ENCODE measurements at regions not wholly inside any gene's neighbourhood (a gene's known extent, or its start where the extent isn't known, plus 50 kb on each side); places are given as distances from the start of the nearest gene placed in this dataset.

- TF ChIP-seq ZNF274 (IDR thresholded peaks at IDR 0.05; ENCODE audit: low read depth, low read length) = no peak
- TF ChIP-seq SUZ12 (IDR thresholded peaks at IDR 0.05; ENCODE audit: extremely low read depth, insufficient read depth, insufficient read length) = no peak
These were observed 90.8 kb upstream of the NEURL1B start for GRCh38 chr5:172550096-172550765.

All from NT2/D1 (cell line).